Naive B cell (primary cell): ENCODE measurements at regions not wholly inside any gene's neighbourhood (a gene's known extent, or its start where the extent isn't known, plus 50 kb on each side); places are given as distances from the start of the nearest gene placed in this dataset.
A peak's percentile ranks its signal among the peaks of the same experiment; 100 is the strongest.

Experiments
- ATAC-seq, 2 donors: fragments of 150-1000 bp; cut with Tn5 transposase; 2 replicates each; pipeline ENCODE4 v1.10.0; 2021; ENCODE audit warnings: low read depth in 2 of 2, mild to moderate bottlenecking in 2 of 2, moderate library complexity in 2 of 2
- DNase-seq: peaks from one replicate; pipeline ENCODE4 v3.0.0; 2022
- H3K27ac Mint-ChIP-seq, 6 donors: one replicate each; pipeline ENCODE4 v1.8.0; 2020 to 2022; ENCODE audit warnings: mild to moderate bottlenecking in 6 of 6, mixed read lengths in 6 of 6, moderate library complexity in 5 of 6, inconsistent platforms in 2 of 6
- H3K27me3 Mint-ChIP-seq, 3 donors: one replicate each; pipeline ENCODE4 v1.8.0; 2021 to 2022; ENCODE audit warnings: mixed read lengths in 3 of 3, mild to moderate bottlenecking in 1 of 3
- H3K36me3 Mint-ChIP-seq, 2 donors: one replicate each; pipeline ENCODE4 v1.8.0; 2020 to 2022; ENCODE audit warnings: mixed read lengths in 2 of 2, inconsistent platforms in 1 of 2, mild to moderate bottlenecking in 1 of 2
- H3K4me1 Mint-ChIP-seq, 3 donors: one replicate each; pipeline ENCODE4 v1.8.0; 2020 to 2022; ENCODE audit warnings: mixed read lengths in 3 of 3, inconsistent platforms in 1 of 3, mild to moderate bottlenecking in 1 of 3, moderate library complexity in 1 of 3
- H3K4me3 Mint-ChIP-seq, 8 donors: one replicate each; pipeline ENCODE4 v1.8.0; 2020 to 2022; ENCODE audit warnings: mild to moderate bottlenecking in 8 of 8, mixed read lengths in 8 of 8, moderate library complexity in 8 of 8, inconsistent platforms in 2 of 8
- H3K9me3 Mint-ChIP-seq, 7 donors: one replicate each; pipeline ENCODE4 v1.8.0; 2020 to 2022; ENCODE audit warnings: mixed read lengths in 7 of 7, mild to moderate bottlenecking in 5 of 7, inconsistent platforms in 2 of 7, moderate library complexity in 1 of 7

DNA sequence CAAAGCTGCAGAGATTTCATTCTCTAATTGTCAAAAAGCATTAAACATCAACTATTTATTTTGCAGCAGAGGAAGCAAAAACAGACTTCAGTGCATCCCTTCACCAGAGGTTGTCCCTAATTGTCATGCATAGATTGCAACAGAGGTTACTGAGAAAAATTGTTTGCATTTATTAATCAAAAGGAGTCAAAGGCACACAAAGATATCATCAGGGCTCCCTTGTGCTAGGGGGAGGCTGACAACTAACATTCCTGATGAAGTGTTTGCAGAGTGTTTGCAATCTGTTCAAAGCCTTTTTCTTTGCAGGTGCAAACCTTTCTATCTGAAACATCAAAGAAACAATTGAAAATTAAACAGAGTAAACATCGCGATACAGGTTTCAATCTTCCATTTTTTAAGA, 227.5 kb downstream of the TEX36 start:
- Mint-ChIP-seq H3K4me1 (no peaks in the 10 kb centered on the region), H3K4me3 (no peak overlapping the region), H3K27ac (no peak overlapping the region), H3K27me3 (peaks cover 4 to 23% (median 13%) of the 10 kb centered on the region in 3 donors), H3K9me3 (peaks cover 0 to 14% (median 7%) of the 10 kb centered on the region in 7 donors), H3K36me3 (no peaks in the 10 kb centered on the region)
- DNase-seq (no peak), ATAC-seq (no peak)

DNA sequence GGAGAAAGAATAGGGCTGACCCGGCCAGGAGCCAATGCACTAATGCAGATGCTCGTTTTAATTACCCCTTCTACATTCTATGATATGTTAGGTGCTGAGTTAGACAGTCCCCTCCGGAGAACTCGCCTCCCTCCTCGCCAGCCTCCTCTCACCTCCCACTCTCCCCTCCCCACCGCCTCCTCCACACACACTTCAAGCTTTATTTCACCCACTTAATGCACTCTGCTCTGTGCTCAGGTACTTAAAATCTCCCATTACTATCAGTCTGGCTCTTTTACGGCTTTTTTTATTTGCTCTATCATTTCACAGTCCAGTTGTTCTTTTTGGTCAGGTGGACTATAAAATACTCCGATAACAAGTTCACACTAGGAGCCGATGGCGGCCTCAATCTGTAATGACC, 231.6 kb downstream of the TEX36 start:
- Mint-ChIP-seq H3K9me3 (peaks cover 0 to 14% (median 8%) of the 10 kb centered on the region in 7 donors), H3K36me3 (no peaks in the 10 kb centered on the region), H3K27ac (no peak overlapping the region), H3K4me1 (no peaks in the 10 kb centered on the region), H3K27me3 (peaks cover 4 to 13% (median 12%) of the 10 kb centered on the region in 3 donors), H3K4me3 (no peak overlapping the region)
- DNase-seq, result no peak
- ATAC-seq, result no peak

DNA sequence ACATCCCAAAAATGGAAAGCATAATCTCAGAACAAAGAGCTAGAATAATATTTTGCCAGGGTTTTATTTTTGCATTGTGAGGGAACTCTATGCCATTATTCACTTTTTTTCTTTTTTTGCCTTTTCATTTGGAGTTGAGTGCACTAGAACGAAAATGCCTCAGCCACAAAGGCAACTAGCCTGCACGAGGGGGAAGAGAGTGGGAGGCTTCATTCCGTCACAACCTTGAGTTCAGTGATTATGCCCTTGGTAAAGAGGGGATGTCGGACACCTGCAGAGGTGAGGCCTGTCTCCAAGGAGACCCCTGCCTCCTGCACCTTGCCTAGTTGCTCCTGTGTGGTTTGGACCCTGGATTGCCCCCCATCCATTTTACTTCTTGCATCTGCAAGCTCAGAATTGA, 232.7 kb downstream of the TEX36 start:
- no peak for DNase-seq
- peaks cover 0 to 14% (median 8%) of the 10 kb centered on the region in 7 donors for H3K9me3 Mint-ChIP-seq
- H3K27ac Mint-ChIP-seq, result no peak overlapping the region
- H3K4me1 Mint-ChIP-seq, result no peaks in the 10 kb centered on the region
- H3K36me3 Mint-ChIP-seq, result no peaks in the 10 kb centered on the region
- H3K4me3 Mint-ChIP-seq, result no peak overlapping the region
- H3K27me3 Mint-ChIP-seq, result peaks cover 4 to 17% (median 12%) of the 10 kb centered on the region in 3 donors
- no peak for ATAC-seq

DNA sequence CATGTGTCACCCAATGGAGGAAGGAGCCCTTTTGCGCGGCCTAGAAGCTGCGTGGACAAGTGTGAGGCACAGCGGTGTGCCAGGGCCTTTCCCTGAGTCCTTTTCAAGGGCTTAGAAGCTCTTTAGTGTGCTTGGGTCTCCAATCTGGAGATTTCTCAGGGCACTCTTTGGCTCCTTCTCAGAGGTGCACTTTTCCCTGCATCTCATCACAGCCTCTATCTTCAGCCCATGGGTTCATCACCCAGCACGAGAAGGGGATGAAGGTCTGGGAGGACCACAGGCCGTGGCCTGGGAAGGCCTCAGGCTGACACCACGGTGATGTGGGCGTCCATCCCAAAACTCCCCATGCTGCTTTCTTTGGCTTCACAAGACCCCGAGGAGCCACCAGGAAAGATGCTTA, 233.4 kb downstream of the TEX36 start:
- no peak for ATAC-seq
- no peaks in the 10 kb centered on the region for H3K36me3 Mint-ChIP-seq
- peaks cover 0 to 14% (median 7%) of the 10 kb centered on the region in 7 donors for H3K9me3 Mint-ChIP-seq
- no peak overlapping the region for H3K4me3 Mint-ChIP-seq
- H3K4me1 Mint-ChIP-seq, result no peaks in the 10 kb centered on the region
- H3K27ac Mint-ChIP-seq, result no peak overlapping the region
- no peak for DNase-seq
- peaks cover 4 to 22% (median 11%) of the 10 kb centered on the region in 3 donors for H3K27me3 Mint-ChIP-seq

DNA sequence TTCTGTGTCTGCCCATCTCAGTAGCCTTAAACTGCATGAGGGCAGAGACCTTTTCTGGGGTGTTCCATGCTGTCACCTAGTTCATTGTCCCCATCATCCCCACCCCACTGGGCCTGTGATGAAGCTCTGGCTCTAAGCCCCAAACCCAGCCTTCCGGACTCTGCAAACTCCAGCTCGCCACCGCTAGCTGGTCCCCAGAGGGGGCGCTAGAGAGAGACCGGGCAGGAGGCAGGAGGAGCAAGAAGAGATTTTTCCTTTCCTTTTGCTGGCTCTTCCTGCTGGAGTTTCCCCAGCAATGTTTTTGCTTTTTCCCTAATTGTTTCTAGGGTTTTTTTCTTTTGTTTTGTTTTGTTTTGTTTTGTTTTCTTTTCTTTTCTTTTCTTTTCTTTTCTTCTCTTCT, 234.4 kb downstream of the TEX36 start:
- H3K4me1 Mint-ChIP-seq, result no peaks in the 10 kb centered on the region
- no peak overlapping the region for H3K4me3 Mint-ChIP-seq
- peaks cover 4 to 27% (median 14%) of the 10 kb centered on the region in 3 donors for H3K27me3 Mint-ChIP-seq
- ATAC-seq, result no peak
- no peak for DNase-seq
- peaks cover 0 to 14% (median 4%) of the 10 kb centered on the region in 7 donors for H3K9me3 Mint-ChIP-seq
- no peaks in the 10 kb centered on the region for H3K36me3 Mint-ChIP-seq
- no peak overlapping the region for H3K27ac Mint-ChIP-seq

DNA sequence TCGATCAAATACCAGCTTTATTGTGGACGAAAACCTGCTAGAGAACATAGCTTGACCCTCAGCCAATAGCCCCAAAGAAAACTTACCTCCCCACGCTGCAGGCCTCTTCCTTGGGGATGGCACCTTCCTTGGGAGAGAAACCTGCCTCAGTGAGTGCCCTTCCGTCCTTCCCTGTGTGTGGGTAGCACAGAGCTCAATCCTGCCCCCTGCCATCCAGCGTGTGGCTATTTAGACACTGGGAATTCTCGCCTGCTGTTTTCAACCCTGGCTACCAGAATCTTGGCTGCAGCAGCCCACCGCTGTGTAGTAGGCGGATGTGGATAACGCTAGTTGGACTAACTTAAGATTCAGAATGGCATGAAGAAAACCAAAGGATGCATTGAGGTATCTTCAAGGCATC, 238.2 kb downstream of the TEX36 start:
- H3K4me1 Mint-ChIP-seq, result no peaks in the 10 kb centered on the region
- H3K36me3 Mint-ChIP-seq, result no peaks in the 10 kb centered on the region
- H3K4me3 Mint-ChIP-seq, result no peak overlapping the region
- no peak overlapping the region for H3K27ac Mint-ChIP-seq
- peaks cover 13 to 16% (median 14%) of the 10 kb centered on the region in 3 donors for H3K27me3 Mint-ChIP-seq
- peaks cover 0 to 4% (median 2%) of the 10 kb centered on the region in 7 donors for H3K9me3 Mint-ChIP-seq
- DNase-seq, result no peak
- ATAC-seq, result no peak

DNA sequence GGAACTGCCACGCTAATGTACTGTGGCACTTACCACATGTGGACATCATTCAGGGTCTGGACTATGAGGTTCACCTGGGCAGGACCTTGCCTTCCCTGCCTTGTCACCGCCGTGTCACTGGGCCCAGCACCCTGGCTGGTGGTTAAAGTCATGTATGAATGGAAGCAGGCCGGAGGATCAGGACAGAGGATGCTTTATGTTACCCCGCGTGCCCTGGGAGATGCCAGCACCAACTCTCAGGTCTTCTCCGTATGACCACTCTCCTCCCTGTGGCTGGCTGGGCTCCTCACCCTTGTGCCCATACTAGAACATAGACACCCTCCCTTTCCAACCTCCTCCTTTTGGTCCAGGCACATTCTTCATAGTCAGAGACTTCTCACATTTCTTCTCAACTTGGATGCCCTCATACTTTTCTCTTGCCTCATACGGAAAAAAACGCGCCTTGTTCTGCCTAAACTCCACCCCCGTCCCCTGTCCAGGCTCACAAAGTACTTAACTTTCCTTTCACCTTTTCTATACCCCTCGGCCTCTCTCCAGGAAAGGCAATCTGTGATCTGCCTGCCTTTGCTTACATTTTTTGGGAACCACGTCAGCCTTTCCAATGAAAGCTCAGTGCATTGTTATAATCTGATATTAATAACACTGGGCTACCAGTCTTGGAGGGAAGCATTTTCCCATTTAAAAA, 240.0 kb downstream of the TEX36 start:
- ATAC-seq (no peak), DNase-seq (no peak)
- H3K27ac Mint-ChIP-seq, result no peak overlapping the region
- peaks cover 0 to 9% (median 4%) of the 10 kb centered on the region in 7 donors for H3K9me3 Mint-ChIP-seq
- no peaks in the 10 kb centered on the region for H3K36me3 Mint-ChIP-seq
- peak overlapping the region in 1 of 8 donors; percentile 3 for H3K4me3 Mint-ChIP-seq
- no peaks in the 10 kb centered on the region for H3K4me1 Mint-ChIP-seq
- peaks cover 12 to 16% (median 14%) of the 10 kb centered on the region in 3 donors for H3K27me3 Mint-ChIP-seq

DNA sequence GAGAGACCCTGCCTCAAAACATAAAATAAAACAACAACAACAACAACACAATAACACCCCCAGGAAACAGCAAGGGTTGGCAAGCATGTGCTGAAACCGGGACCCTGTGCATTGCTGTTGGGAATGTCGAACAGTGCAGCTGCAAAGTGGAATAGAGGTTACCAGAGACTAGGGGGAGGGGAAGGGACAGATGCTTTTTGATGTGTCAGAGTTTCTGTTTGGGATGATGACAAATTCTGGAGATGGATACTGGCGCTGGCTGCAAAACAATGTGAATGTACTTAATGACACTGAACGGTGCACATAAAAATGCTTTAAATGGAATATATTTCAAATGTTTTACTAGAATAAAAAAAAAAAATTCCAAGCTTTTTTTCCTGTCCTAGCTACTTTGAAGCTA, 241.8 kb downstream of the TEX36 start:
- H3K27ac Mint-ChIP-seq, result no peak overlapping the region
- H3K4me3 Mint-ChIP-seq, result no peak overlapping the region
- peaks cover 4 to 10% (median 5%) of the 10 kb centered on the region in 7 donors for H3K9me3 Mint-ChIP-seq
- DNase-seq (no peak), ATAC-seq (no peak)
- no peaks in the 10 kb centered on the region for H3K36me3 Mint-ChIP-seq
- peaks cover 13 to 21% (median 16%) of the 10 kb centered on the region in 3 donors for H3K27me3 Mint-ChIP-seq
- no peaks in the 10 kb centered on the region for H3K4me1 Mint-ChIP-seq

DNA sequence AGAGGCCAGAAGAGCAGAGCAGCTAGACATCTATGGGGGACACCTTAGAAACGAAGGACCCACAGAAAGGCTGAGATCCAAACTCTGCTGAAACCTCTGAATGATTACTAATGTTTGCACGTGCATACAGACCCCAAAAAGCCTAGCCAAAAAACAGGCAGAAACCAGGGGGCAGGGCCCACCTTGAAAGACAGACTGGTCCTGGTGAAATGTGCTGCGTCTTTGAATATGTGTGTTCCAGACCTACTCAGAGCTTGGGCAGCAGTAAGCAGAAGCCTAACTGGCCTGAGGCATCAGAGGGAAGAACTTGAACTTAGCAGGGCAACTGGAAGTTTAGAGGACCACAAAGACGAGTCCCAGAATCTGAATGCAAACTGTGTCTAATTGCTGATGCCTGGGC, 251.8 kb downstream of the TEX36 start:
- Mint-ChIP-seq H3K4me1 (no peaks in the 10 kb centered on the region), H3K9me3 (peaks cover 1 to 27% (median 12%) of the 10 kb centered on the region in 7 donors), H3K4me3 (no peak overlapping the region), H3K27me3 (peaks cover 5 to 31% (median 11%) of the 10 kb centered on the region in 3 donors), H3K27ac (no peak overlapping the region), H3K36me3 (no peaks in the 10 kb centered on the region)
- DNase-seq, result no peak
- no peak for ATAC-seq

DNA sequence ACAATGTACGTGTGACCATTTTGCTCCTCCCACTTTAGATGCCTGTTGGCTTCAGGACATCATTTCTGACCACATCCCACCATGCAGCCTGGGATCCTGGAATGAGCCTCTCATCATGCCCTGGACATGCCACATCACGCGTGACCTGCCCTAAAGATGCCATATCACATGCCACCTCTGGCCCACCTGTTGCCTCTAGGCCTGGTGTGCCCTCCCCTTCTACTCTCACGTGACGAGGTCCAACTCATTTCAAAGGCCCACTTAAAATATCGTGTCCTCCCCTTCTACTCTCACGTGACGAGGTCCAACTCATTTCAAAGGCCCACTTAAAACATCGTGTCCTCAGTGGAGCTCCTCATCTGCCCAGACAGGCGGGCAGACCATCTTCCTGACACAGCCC, 254.9 kb downstream of the TEX36 start:
- H3K36me3 Mint-ChIP-seq, result no peaks in the 10 kb centered on the region
- peaks cover 5 to 31% (median 7%) of the 10 kb centered on the region in 3 donors for H3K27me3 Mint-ChIP-seq
- ATAC-seq, result no peak
- no peaks in the 10 kb centered on the region for H3K4me1 Mint-ChIP-seq
- H3K9me3 Mint-ChIP-seq, result peaks cover 4 to 16% (median 8%) of the 10 kb centered on the region in 7 donors
- H3K4me3 Mint-ChIP-seq, result no peak overlapping the region
- no peak for DNase-seq
- H3K27ac Mint-ChIP-seq, result no peak overlapping the region

DNA sequence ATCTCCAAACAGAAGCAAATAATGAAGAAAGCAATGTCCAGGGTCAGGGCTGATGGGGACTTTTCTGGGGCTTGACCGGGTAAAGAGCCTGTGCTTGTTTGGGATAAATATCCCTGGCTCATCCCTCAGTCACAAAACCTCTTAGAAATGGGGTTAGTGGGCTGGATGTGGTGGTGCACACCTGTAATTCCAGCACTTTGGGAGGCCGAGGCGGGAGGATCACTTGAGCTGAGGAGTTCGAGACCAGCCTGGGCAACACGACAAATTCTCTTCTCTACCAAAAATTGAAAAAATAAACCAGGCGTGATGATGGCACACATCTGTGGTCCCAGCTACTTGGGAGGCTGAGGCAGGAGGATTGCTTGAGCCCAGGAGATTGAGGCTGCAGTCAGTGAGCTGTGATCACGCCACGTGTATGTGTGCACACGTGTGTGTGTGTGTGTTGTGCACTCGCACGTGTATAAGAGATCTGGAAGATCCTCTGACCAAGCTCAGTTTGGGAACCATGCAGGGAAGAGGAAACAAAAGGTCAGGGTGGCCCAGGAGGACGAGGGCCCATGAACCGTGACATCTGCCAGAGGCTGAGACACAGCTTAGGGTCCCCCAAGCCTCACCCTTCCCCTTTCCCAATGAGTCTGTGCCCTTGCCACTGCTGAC, 258.6 kb downstream of the TEX36 start:
- Mint-ChIP-seq H3K27ac (no peak overlapping the region), H3K9me3 (peaks cover 2 to 13% (median 7%) of the 10 kb centered on the region in 7 donors), H3K27me3 (peaks cover under 1 to 24% (median 5%) of the 10 kb centered on the region in 3 donors), H3K4me3 (no peak overlapping the region), H3K4me1 (no peaks in the 10 kb centered on the region), H3K36me3 (no peaks in the 10 kb centered on the region)
- DNase-seq (no peak), ATAC-seq (no peak)

DNA sequence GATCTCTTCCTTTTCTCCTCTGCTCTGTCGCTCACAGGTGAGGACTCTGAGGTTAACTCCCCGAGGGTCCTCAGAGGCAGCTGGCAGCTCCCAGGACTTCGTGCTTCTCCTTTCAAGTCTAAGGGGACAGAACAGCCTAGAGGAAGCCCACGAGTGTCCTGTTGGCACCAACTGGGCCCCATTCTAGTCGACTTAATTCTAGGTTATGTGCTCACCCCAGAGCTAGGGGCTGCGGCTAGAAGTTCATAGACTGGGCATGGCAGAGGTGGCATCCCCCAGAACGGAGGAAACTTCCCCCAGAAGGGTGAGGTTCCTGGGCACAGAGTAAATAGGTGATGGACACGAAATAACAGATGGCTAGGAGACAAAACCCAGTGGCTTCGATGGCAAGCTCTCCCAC, 259.4 kb downstream of the TEX36 start:
- ATAC-seq, result no peak
- Mint-ChIP-seq H3K27ac (no peak overlapping the region), H3K9me3 (peaks cover 2 to 15% (median 8%) of the 10 kb centered on the region in 7 donors), H3K36me3 (peaks cover 0 to 6% of the 10 kb centered on the region in 2 donors), H3K4me3 (no peak overlapping the region), H3K27me3 (peaks cover 0 to 31% (median 5%) of the 10 kb centered on the region in 3 donors), H3K4me1 (no peaks in the 10 kb centered on the region)
- DNase-seq, result no peak

DNA sequence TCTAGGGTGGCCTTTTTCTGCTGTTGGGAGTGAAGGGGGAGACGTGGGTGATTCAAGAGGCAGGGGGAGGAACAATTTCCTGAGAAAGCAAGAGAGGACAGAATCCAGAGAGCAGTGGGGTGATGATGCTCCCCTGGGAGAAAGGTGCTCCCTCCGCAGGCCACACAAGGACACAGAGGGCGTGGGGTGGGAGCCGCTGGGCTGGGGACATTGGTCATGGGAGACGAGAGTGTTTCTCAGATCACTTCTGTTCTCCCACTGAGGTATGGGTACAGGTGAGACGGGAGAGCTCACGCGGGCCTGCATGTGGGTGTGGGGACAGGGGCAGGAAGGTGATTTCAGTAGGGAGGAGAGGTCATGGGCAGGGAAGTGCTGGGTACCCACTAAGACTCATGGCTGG, 259.5 kb upstream of the CTBP2 start:
- no peak for DNase-seq
- Mint-ChIP-seq H3K4me3 (peak overlapping the region in 1 of 8 donors; percentile 74), H3K9me3 (peaks cover 0 to 15% (median 9%) of the 10 kb centered on the region in 7 donors), H3K27ac (no peak overlapping the region), H3K27me3 (peaks cover 0 to 31% (median 10%) of the 10 kb centered on the region in 3 donors), H3K36me3 (peaks cover 0 to 9% of the 10 kb centered on the region in 2 donors), H3K4me1 (no peaks in the 10 kb centered on the region)
- no peak for ATAC-seq

DNA sequence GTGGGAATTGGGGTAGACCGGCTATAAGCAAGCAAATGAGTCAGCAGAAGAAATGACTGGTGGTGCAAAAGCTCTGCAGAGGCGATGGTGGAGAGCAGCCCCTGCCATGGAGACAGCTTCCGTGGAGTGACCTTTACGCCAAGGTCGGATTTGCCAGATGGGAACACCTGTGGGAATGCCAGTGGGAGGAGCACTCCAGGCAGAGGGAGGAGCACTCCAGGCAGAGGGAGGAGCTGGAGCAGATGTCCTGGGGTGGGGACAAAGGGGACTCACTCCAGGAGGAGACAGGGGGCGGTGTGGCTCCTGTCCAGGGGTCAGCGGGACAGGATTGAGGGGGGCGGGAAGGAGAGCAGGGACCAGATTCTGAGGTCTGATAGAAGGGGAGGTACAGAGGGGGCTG, 258.8 kb upstream of the CTBP2 start:
- Mint-ChIP-seq H3K4me3 (no peak overlapping the region), H3K36me3 (peaks cover 0 to 9% of the 10 kb centered on the region in 2 donors), H3K4me1 (no peaks in the 10 kb centered on the region), H3K27ac (no peak overlapping the region), H3K9me3 (peaks cover 0 to 15% (median 8%) of the 10 kb centered on the region in 7 donors), H3K27me3 (peaks cover 0 to 24% (median 10%) of the 10 kb centered on the region in 3 donors)
- DNase-seq (no peak), ATAC-seq (no peak)
